Body of pancreas (tissue), 4 donors: ENCODE measurements at regions not wholly inside any gene's neighbourhood (a gene's known extent, or its start where the extent isn't known, plus 50 kb on each side); places are given as distances from the start of the nearest gene placed in this dataset.

Source experiments
- CTCF ChIP-seq, 7 experiments: fragments of 450-650 bp in 4 of 7; fragments of 200-600 bp in 3 of 7; sonication (generic) in 3 of 7; IDR thresholded peaks; one replicate each; pipeline ENCODE4 v1.5.1; 2016 to 2019; ENCODE audit warnings: antibody characterized with exemption in 7 of 7
- POLR2A ChIP-seq, 3 donors: fragments of 450-650 bp; IDR thresholded peaks; one replicate each; pipeline ENCODE4 v1.6.1; 2016; ENCODE audit warnings: antibody characterized with exemption in 3 of 3, mild to moderate bottlenecking in 2 of 3

- TF ChIP-seq CTCF (IDR thresholded peaks at IDR 0.05): no peak
- no peak for TF ChIP-seq POLR2A (IDR thresholded peaks at IDR 0.05)
These were observed 310.7 kb upstream of the DPPA4 start for GRCh38 chr3:109648027-109648426.
